Bronchial epithelial cell (primary cell): ENCODE measurements at regions not wholly inside any gene's neighbourhood (a gene's known extent, or its start where the extent isn't known, plus 50 kb on each side); places are given as distances from the start of the nearest gene placed in this dataset.
A peak's percentile ranks its signal among the peaks of the same experiment; 100 is the strongest.

Experiments used
- DNase-seq: peaks from one replicate; pipeline ENCODE4 v3.0.0-alpha.2; 2010; ENCODE audit warnings: low read depth
- FAIRE-seq: peaks from 2 replicates; lab custom pipeline; 2011; peaks lifted over from hg19 to GRCh38; lab: Jason Lieb, UNC
- H3K27me3 ChIP-seq: 2 replicates; pipeline ENCODE4 v1.5.1; 2011; ENCODE audit warnings: low read length; ENCODE audit not compliant: control insufficient read depth, insufficient read depth
- H3K36me3 ChIP-seq: 2 replicates; pipeline ENCODE4 v1.5.1; 2011; ENCODE audit warnings: low read length; ENCODE audit not compliant: control insufficient read depth, insufficient read depth
- H3K4me3 ChIP-seq: 2 replicates; pipeline ENCODE4 v1.5.1; 2011; ENCODE audit warnings: mild to moderate bottlenecking, low read depth, low read length, control low read depth
- TF ChIP-seq, protein P1 (sequence below): IDR thresholded peaks from 2 replicates; pipeline ENCODE4 v1.5.1; 2011; ENCODE audit warnings: mild to moderate bottlenecking, moderate library complexity, low read length, control low read depth, inconsistent platforms; ENCODE audit not compliant: insufficient read depth, severe bottlenecking

DNA sequence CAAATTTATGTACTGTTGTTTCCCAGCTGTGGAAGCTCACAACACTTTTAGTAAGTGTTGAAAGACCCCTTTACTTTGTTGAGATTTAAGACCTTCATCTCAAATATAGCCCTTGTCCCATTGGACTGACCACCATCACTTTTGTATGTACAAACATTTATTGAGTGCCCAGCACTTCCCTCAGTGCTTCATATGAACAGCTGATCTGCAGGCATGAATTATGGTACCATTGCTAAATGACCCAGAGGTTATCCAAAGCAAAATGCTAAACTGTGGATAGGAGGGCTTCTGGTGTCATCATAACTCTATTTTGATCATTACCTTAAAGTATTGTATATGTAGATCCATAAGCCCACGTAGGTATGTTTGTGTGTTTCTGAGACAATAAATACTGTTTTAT lies 285.7 kb upstream of the RGS6 start:
- no peak for DNase-seq
- Histone ChIP-seq H3K27me3 (no peaks in the 10 kb centered on the region), H3K36me3 (peaks cover 2% of the 10 kb centered on the region), H3K4me3 (no peak overlapping the region)
- TF ChIP-seq, protein P1, sequence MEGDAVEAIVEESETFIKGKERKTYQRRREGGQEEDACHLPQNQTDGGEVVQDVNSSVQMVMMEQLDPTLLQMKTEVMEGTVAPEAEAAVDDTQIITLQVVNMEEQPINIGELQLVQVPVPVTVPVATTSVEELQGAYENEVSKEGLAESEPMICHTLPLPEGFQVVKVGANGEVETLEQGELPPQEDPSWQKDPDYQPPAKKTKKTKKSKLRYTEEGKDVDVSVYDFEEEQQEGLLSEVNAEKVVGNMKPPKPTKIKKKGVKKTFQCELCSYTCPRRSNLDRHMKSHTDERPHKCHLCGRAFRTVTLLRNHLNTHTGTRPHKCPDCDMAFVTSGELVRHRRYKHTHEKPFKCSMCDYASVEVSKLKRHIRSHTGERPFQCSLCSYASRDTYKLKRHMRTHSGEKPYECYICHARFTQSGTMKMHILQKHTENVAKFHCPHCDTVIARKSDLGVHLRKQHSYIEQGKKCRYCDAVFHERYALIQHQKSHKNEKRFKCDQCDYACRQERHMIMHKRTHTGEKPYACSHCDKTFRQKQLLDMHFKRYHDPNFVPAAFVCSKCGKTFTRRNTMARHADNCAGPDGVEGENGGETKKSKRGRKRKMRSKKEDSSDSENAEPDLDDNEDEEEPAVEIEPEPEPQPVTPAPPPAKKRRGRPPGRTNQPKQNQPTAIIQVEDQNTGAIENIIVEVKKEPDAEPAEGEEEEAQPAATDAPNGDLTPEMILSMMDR: no peak
- no peak for FAIRE-seq

DNA sequence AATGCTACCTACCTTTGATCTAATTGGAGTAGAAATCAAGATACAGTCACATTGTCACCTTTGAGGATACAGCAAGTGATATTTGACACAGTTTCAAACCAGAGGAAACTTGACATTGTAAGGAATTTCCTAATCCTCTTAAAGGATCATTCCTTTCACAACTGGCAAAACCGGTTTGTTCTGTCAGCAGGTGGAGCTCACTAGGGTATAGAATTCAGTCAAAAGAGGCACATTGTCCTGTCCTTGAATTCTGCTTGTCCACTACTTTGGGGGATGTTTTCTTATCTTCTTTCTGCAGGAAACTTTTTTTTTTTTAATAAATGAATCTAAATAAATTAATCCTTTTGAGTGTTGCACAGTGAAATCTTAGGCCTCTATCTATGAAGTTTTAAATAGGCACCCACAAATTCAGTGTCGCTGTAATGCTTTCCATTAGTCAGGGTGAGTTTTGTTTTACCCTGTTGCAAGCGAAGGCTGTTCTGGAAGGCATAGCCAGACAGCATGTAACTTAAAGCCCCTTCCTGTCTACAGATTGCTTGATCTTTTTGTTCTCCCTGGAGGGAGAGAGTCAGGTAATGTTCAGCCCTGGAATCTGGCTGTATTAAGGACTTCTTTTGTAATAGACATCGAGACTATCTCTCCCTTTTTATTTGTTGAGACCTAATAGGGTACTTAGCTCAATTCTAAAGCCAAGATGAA lies 285.0 kb upstream of the RGS6 start:
- DNase-seq (peak; percentile 80), FAIRE-seq (no peak)
- TF ChIP-seq, protein P1: no peak

GRCh38 chr14:71648725-71649124 lies 283.5 kb upstream of the RGS6 start:
- H3K36me3 ChIP-seq: peaks cover 2% of the 10 kb centered on the region
- no peak overlapping the region for H3K4me3 ChIP-seq
- no peak for DNase-seq
- FAIRE-seq: no peak
- TF ChIP-seq, protein P1: no peak
- H3K27me3 ChIP-seq: no peaks in the 10 kb centered on the region

More for the DNA sequence above, 285.0 kb upstream of the RGS6 start:
- no peak overlapping the region for H3K4me3 ChIP-seq
- H3K36me3 ChIP-seq: peaks cover 2% of the 10 kb centered on the region
- no peaks in the 10 kb centered on the region for H3K27me3 ChIP-seq

DNA sequence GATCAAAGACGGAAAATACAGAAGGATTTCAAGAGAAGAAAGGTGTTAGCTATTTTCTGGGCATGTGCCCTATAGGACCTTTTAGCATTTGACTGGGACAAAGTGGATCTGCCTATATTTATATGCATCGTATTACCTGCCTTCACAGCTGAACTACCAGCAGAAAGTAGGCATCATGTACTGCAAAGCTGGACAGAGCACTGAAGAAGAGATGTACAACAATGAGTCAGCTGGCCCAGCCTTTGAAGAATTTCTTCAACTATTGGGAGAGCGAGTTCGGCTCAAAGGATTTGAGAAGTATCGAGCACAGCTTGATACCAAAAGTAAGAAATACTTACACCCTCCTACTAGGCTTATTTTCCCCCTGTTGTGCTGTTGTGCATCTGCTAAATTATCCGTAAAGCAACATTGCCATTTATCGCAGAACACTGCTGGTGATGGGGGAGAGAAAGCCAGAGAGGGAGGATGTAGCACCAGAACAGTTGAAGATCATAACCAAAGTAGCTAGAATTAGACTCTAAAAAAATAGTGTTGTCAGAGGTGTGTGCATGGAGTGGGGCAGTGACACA lies 282.0 kb upstream of the RGS6 start:
- FAIRE-seq: no peak
- Histone ChIP-seq H3K36me3 (peaks cover 2% of the 10 kb centered on the region), H3K4me3 (no peak overlapping the region), H3K27me3 (no peaks in the 10 kb centered on the region)
- TF ChIP-seq, protein P1: no peak
- no peak for DNase-seq

DNA sequence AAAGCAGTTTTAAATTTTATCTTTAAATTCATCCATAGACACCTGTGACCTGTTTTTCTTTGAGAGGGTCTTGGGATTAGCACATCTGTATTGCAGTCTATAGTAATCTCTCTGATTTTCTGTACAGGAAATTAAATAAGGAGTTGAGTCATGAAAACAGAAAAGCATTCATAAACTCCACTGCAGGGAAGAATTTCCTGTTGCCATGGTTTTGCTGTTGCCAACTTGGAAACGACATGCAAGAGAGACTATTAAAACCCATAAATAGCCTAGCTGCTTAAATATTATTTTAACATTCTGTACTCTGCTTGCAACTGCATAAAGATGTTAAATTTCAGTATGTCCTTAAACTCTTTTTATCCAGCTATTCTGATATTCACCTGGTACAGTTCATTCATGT lies 281.0 kb upstream of the RGS6 start:
- Histone ChIP-seq H3K4me3 (no peak overlapping the region), H3K36me3 (peaks cover 2% of the 10 kb centered on the region), H3K27me3 (no peaks in the 10 kb centered on the region)
- FAIRE-seq (no peak), DNase-seq (peak; percentile 37)
- TF ChIP-seq, protein P1: no peak
